GM19455 (cell line): ENCODE measurements at regions not wholly inside any gene's neighbourhood (a gene's known extent, or its start where the extent isn't known, plus 50 kb on each side); places are given as distances from the start of the nearest gene placed in this dataset.
A peak's percentile ranks its signal among the peaks of the same experiment; 100 is the strongest.
"Not testable (repeated sequence)": the region's sequence is repeated elsewhere in the genome, so short reads cannot be mapped to it uniquely, and the experiment has no call there.

Experiments used
- ATAC-seq: cut with Tn5 transposase; IDR thresholded peaks from one replicate; pipeline ENCODE4 v1.9.1; 2021; ENCODE audit not compliant: unreplicated experiment

GRCh38 chr4:144366425-144366824 is 225.9 kb upstream of the GYPA start:
- ATAC-seq, result no peak

- no peak for ATAC-seq
These were observed 231.0 kb upstream of the GYPA start for GRCh38 chr4:144371485-144371884.

GRCh38 chr4:144374065-144374464 is 233.5 kb upstream of the GYPA start:
- peak; percentile 70 for ATAC-seq

GRCh38 chr4:144376866-144377265 is 236.3 kb upstream of the GYPA start:
- no peak for ATAC-seq

- no peak for ATAC-seq
These were observed 243.9 kb upstream of the GYPA start for GRCh38 chr4:144384408-144384807.

- no peak for ATAC-seq
These were observed 246.0 kb upstream of the HHIP start for GRCh38 chr4:144399927-144400326.

- no peak for ATAC-seq
These were observed 243.8 kb upstream of the HHIP start for GRCh38 chr4:144402176-144402575.

- no peak for ATAC-seq
These were observed 243.0 kb upstream of the HHIP start for GRCh38 chr4:144402999-144403398.

GRCh38 chr4:144403893-144404292 is 242.1 kb upstream of the HHIP start:
- ATAC-seq, result no peak

- no peak for ATAC-seq
These were observed 236.4 kb upstream of the HHIP start for GRCh38 chr4:144409525-144409924.

- ATAC-seq, result no peak
These were observed 235.6 kb upstream of the HHIP start for GRCh38 chr4:144410230-144410783.

- ATAC-seq, result peak; percentile 61
These were observed 234.8 kb upstream of the HHIP start for GRCh38 chr4:144411119-144411518.

GRCh38 chr4:144411700-144412099 is 234.3 kb upstream of the HHIP start:
- ATAC-seq, result no peak

- ATAC-seq, result no peak
These were observed 224.9 kb upstream of the HHIP start for GRCh38 chr4:144421056-144421455.

- no peak for ATAC-seq
These were observed 224.0 kb upstream of the HHIP start for GRCh38 chr4:144421839-144422565.

GRCh38 chr4:144423930-144424329 is 222.0 kb upstream of the HHIP start:
- ATAC-seq, result no peak

- ATAC-seq, result not testable (repeated sequence)
These were observed 219.9 kb upstream of the HHIP start for GRCh38 chr4:144426023-144426422.

GRCh38 chr4:144442713-144443112 is 203.2 kb upstream of the HHIP start:
- no peak for ATAC-seq

- no peak for ATAC-seq
These were observed 196.3 kb upstream of the HHIP start for GRCh38 chr4:144449611-144450010.

GRCh38 chr4:144450526-144450925 is 195.4 kb upstream of the HHIP start:
- no peak for ATAC-seq

GRCh38 chr4:144451766-144452450 is 194.0 kb upstream of the HHIP start:
- no peak for ATAC-seq

- ATAC-seq, result no peak
These were observed 189.8 kb upstream of the HHIP start for GRCh38 chr4:144456196-144456595.
